Uterus (tissue), 3 donors: ENCODE measurements at regions not wholly inside any gene's neighbourhood (a gene's known extent, or its start where the extent isn't known, plus 50 kb on each side); places are given as distances from the start of the nearest gene placed in this dataset.

ENCODE experiments used
- DNase-seq, 2 donors: peaks; one replicate each; pipeline ENCODE4 v3.0.0-alpha.2; 2019 to 2020
- H3K27ac ChIP-seq, 2 donors: fragments of 200-600 bp; sonication (generic); 1 replicate in 1 of 2; 2 replicates in 1 of 2; pipeline ENCODE4 v1.5.1; 2016 to 2018
- H3K27me3 ChIP-seq, 2 donors: fragments of 200-600 bp; sonication (generic); one replicate each; pipeline ENCODE4 v1.5.1; 2018 to 2019; ENCODE audit warnings: control low read depth in 1 of 2
- H3K36me3 ChIP-seq, 2 donors: fragments of 200-600 bp; sonication (generic); one replicate each; pipeline ENCODE4 v1.5.1; 2019; ENCODE audit warnings: control low read depth in 1 of 2
- H3K4me1 ChIP-seq, 2 donors: fragments of 200-600 bp; sonication (generic); one replicate each; pipeline ENCODE4 v1.5.1; 2018 to 2019; ENCODE audit warnings: control low read depth in 1 of 2
- H3K4me3 ChIP-seq, 2 donors: fragments of 200-600 bp; sonication (generic); 1 replicate in 1 of 2; 2 replicates in 1 of 2; pipeline ENCODE4 v1.5.1; 2018 to 2019; ENCODE audit warnings: mild to moderate bottlenecking in 1 of 2
- H3K9me3 ChIP-seq, 2 donors: fragments of 200-600 bp; sonication (generic); one replicate each; pipeline ENCODE4 v1.5.1; 2019; ENCODE audit warnings: control low read depth in 1 of 2
- POLR2A ChIP-seq, 2 donors: fragments of 450-650 bp; IDR thresholded peaks; one replicate each; pipeline ENCODE4 v1.6.1; 2016; ENCODE audit warnings: antibody characterized with exemption in 2 of 2, mild to moderate bottlenecking in 1 of 2, moderate library complexity in 1 of 2
- intact Hi-C: fragments of 100-400 bp; cut with DNase I; formaldehyde crosslinking; loops from one replicate; pipeline ENCODE4 v1.15.1; 2023; ENCODE audit warnings: low total_unique reads
- TF ChIP-seq, protein P1 (sequence below), 4 experiments: fragments of 200-600 bp in 2 of 4; fragments of 450-650 bp in 2 of 4; sonication (generic) in 2 of 4; IDR thresholded peaks; one replicate each; pipeline ENCODE4 v1.5.1; 2016 to 2019; ENCODE audit warnings: antibody characterized with exemption in 4 of 4, mild to moderate bottlenecking in 2 of 4, moderate library complexity in 1 of 4
- donor health status: DM: yes; HTN: yes; CAD: no.

GRCh38 chr12:98227162-98227561 is 288.2 kb upstream of the TMPO start:
- Histone ChIP-seq H3K4me3 (no peak overlapping the region), H3K4me1 (no peaks in the 10 kb centered on the region), H3K27me3 (no peaks in the 10 kb centered on the region), H3K36me3 (no peaks in the 10 kb centered on the region), H3K9me3 (no peaks in the 10 kb centered on the region), H3K27ac (no peak overlapping the region)
- intact Hi-C loops = no loop called here
- DNase-seq = no peak
- no peak for TF ChIP-seq POLR2A (IDR thresholded peaks at IDR 0.05)
- TF ChIP-seq, protein P1, sequence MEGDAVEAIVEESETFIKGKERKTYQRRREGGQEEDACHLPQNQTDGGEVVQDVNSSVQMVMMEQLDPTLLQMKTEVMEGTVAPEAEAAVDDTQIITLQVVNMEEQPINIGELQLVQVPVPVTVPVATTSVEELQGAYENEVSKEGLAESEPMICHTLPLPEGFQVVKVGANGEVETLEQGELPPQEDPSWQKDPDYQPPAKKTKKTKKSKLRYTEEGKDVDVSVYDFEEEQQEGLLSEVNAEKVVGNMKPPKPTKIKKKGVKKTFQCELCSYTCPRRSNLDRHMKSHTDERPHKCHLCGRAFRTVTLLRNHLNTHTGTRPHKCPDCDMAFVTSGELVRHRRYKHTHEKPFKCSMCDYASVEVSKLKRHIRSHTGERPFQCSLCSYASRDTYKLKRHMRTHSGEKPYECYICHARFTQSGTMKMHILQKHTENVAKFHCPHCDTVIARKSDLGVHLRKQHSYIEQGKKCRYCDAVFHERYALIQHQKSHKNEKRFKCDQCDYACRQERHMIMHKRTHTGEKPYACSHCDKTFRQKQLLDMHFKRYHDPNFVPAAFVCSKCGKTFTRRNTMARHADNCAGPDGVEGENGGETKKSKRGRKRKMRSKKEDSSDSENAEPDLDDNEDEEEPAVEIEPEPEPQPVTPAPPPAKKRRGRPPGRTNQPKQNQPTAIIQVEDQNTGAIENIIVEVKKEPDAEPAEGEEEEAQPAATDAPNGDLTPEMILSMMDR (IDR thresholded peaks at IDR 0.05) = peak in 1 of 4 experiments; percentile 25

DNA sequence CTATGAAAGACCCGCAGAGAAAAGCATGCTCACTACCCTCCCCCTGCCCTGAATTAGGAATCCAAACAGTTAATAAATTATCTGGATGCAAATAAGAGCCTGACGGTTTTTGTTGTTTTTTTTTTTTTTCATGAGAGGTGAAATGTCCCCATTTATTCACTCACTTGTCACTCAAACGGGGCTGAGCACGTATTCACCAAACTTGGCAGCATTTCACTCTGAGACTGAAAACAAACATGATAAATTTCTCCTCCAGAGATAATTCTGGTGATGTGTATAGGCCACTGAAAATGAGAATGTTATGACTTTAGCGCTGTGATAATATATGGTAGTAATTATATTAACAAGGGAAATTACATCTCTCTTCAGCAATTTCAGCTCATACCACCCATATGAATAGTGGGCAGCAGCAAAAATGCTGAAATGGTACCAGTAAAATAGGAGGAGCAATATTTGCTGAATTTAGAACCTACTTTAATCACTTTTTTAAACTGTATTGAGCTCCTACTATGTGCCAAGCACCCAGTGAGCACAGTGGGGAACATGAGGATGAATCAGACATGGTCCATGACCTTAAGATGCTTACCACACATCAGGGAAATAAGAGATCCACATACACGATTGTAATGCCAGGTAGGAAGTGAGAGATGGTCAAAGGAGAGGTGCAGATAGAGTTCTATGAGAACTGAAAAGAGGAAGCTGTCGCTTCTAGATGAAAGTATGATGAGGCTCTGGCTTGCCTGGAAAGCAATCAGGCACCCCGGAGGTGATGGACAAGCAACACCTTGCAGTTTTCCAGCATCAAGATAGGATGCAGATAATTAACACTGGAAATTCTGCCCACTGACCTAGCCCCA is 286.5 kb upstream of the TMPO start:
- TF ChIP-seq, protein P1 (IDR thresholded peaks at IDR 0.05) = no peak
- no peak for TF ChIP-seq POLR2A (IDR thresholded peaks at IDR 0.05)
- H3K4me3 ChIP-seq = no peak overlapping the region
- H3K27me3 ChIP-seq = no peaks in the 10 kb centered on the region
- no peaks in the 10 kb centered on the region for H3K9me3 ChIP-seq
- H3K36me3 ChIP-seq = no peaks in the 10 kb centered on the region
- no peak overlapping the region for H3K27ac ChIP-seq
- H3K4me1 ChIP-seq = no peaks in the 10 kb centered on the region
- intact Hi-C loops = no loop called here
- no peak for DNase-seq

DNA sequence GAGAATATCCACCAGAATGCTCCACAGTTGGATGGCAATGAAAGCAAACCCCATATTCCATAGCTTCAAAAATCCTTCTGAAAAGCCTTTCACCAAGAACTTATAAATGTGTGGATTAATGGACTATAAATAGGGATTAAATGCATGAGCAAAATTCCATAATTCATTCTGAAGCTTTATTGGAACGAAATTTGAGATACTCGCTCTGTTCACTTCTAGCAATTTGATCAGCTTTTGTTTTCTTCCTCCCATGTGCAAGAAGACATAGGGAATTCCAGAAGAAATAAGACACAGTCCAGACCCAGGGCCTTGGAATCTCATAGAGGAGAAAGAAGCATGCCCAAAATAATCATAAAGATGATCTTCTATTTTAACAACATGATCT is 285.9 kb upstream of the TMPO start:
- Histone ChIP-seq H3K36me3 (no peaks in the 10 kb centered on the region), H3K27me3 (no peaks in the 10 kb centered on the region), H3K4me1 (no peaks in the 10 kb centered on the region), H3K9me3 (no peaks in the 10 kb centered on the region), H3K4me3 (no peak overlapping the region), H3K27ac (no peak overlapping the region)
- DNase-seq = no peak
- intact Hi-C loops = no loop called here
- no peak for TF ChIP-seq POLR2A (IDR thresholded peaks at IDR 0.05)
- TF ChIP-seq, protein P1 (IDR thresholded peaks at IDR 0.05) = no peak

DNA sequence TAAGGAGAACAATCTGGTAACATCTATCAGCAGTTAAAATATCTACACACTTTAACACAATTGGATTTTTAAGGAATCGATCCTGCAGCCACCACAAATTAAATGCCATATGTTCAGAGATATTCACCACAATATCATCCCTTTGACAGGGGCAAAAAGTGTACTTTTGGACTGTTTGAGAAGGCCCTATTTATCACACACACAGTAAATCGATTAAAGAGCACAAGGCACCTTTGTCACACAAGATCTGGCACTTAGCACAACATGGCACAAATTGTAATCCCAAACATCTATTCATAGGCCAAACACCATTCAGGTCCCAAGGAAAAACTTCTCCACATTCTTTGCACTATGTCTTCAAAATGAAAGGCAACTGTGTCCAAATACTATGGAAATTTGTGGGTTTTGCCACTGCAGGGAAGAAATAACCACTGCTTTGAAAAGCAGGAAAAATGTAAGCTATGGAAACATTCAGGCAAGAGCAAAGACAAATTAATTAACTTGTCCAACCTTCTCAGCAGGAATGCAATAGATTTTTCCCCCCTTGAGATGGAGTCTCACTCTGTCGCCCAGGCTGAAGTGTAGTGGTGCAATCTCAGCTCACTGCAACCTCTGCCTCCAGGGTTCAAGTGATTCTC is 282.5 kb upstream of the TMPO start:
- no peaks in the 10 kb centered on the region for H3K9me3 ChIP-seq
- no peak for DNase-seq
- no peak for TF ChIP-seq POLR2A (IDR thresholded peaks at IDR 0.05)
- TF ChIP-seq, protein P1 (IDR thresholded peaks at IDR 0.05) = no peak
- H3K4me3 ChIP-seq = no peak overlapping the region
- H3K36me3 ChIP-seq = no peaks in the 10 kb centered on the region
- no peaks in the 10 kb centered on the region for H3K27me3 ChIP-seq
- no peak overlapping the region for H3K27ac ChIP-seq
- H3K4me1 ChIP-seq = no peaks in the 10 kb centered on the region
- intact Hi-C loops = no loop called here

DNA sequence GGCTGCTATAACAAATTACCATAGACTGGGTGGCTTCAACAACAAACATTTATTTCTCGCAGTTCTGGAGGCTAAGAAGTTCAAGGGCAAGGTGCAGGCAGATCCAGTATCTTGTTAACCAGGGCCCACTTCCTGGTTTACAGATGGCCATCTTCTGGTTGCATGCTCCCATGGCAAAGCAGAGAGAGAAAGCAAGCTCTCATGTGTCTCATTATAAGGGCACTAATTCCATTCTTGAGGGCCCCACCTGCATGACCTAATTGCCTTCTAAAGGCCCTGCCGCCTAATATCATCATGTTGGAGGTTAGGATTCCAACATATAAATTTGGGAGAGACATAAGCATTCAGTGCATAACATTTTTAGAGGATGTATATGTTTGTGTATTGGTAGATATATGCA is 280.1 kb upstream of the TMPO start:
- Histone ChIP-seq H3K27ac (no peak overlapping the region), H3K9me3 (no peaks in the 10 kb centered on the region), H3K36me3 (no peaks in the 10 kb centered on the region), H3K27me3 (no peaks in the 10 kb centered on the region), H3K4me1 (no peaks in the 10 kb centered on the region), H3K4me3 (no peak overlapping the region)
- no peak for DNase-seq
- intact Hi-C loops = no loop called here
- TF ChIP-seq, protein P1 (IDR thresholded peaks at IDR 0.05) = no peak
- TF ChIP-seq POLR2A (IDR thresholded peaks at IDR 0.05) = no peak
